Ascending aorta (tissue), 2 donors: ENCODE measurements at regions not wholly inside any gene's neighbourhood (a gene's known extent, or its start where the extent isn't known, plus 50 kb on each side); places are given as distances from the start of the nearest gene placed in this dataset.
"Not testable (repeated sequence)": the region's sequence is repeated elsewhere in the genome, so short reads cannot be mapped to it uniquely, and the experiment has no call there.

Experiments used
- DNase-seq, 2 donors: peaks; one replicate each; pipeline ENCODE4 v3.0.0-alpha.2; 2019; ENCODE audit warnings: low spot score in 2 of 2
- H3K27ac ChIP-seq, 2 donors: fragments of 200-600 bp; sonication (generic); one replicate each; pipeline ENCODE4 v1.5.1; 2016 to 2017; ENCODE audit warnings: mild to moderate bottlenecking in 1 of 2
- H3K27me3 ChIP-seq: fragments of 200-600 bp; sonication (generic); one replicate; pipeline ENCODE4 v1.5.1; 2017
- H3K36me3 ChIP-seq, 2 donors: fragments of 200-600 bp; sonication (generic); one replicate each; pipeline ENCODE4 v1.5.1; 2016
- H3K4me1 ChIP-seq, 2 donors: fragments of 200-600 bp; sonication (generic); one replicate each; pipeline ENCODE4 v1.5.1; 2016 to 2017; ENCODE audit warnings: mild to moderate bottlenecking in 1 of 2
- H3K4me3 ChIP-seq, 2 donors: fragments of 200-600 bp; sonication (generic); one replicate each; pipeline ENCODE4 v1.5.1; 2016 to 2017; ENCODE audit warnings: mild to moderate bottlenecking in 1 of 2
- H3K9me3 ChIP-seq, 2 donors: fragments of 200-600 bp; sonication (generic); one replicate each; pipeline ENCODE4 v1.5.1; 2016
- intact Hi-C: fragments of 100-400 bp; cut with DNase I; formaldehyde crosslinking; loops from one replicate; pipeline ENCODE4 v1.15.1; 2023
- TF ChIP-seq, protein P1 (sequence below), 3 experiments: fragments of 200-600 bp in 2 of 3; fragments of 450-650 bp in 1 of 3; sonication (generic) in 2 of 3; IDR thresholded peaks; one replicate each; pipeline ENCODE4 v1.5.1; 2016 to 2019; ENCODE audit warnings: antibody characterized with exemption in 3 of 3, mild to moderate bottlenecking in 1 of 3, moderate library complexity in 1 of 3

DNA sequence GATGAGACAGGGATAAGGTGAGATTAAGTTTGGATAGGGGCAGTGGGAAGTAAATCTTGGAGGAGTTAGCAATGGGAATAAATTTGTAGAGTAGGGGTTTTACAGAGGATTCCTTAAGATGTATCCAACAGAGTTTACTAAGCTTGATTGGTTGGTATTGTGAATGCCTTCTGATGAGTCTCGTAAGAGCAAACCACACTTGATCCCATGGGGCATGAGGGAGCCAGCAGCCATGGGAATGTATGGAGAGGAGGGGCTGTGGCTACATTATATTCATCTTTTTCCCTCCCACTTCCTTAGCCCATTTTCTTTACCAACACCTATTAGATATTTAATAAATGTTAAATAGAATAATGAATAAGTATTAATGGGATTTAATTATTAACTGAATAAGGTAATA is 126.6 kb upstream of the NDST3 start:
- H3K4me1 ChIP-seq: no peaks in the 10 kb centered on the region
- TF ChIP-seq, protein P1, sequence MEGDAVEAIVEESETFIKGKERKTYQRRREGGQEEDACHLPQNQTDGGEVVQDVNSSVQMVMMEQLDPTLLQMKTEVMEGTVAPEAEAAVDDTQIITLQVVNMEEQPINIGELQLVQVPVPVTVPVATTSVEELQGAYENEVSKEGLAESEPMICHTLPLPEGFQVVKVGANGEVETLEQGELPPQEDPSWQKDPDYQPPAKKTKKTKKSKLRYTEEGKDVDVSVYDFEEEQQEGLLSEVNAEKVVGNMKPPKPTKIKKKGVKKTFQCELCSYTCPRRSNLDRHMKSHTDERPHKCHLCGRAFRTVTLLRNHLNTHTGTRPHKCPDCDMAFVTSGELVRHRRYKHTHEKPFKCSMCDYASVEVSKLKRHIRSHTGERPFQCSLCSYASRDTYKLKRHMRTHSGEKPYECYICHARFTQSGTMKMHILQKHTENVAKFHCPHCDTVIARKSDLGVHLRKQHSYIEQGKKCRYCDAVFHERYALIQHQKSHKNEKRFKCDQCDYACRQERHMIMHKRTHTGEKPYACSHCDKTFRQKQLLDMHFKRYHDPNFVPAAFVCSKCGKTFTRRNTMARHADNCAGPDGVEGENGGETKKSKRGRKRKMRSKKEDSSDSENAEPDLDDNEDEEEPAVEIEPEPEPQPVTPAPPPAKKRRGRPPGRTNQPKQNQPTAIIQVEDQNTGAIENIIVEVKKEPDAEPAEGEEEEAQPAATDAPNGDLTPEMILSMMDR (IDR thresholded peaks at IDR 0.05): no peak
- H3K27ac ChIP-seq: no peak overlapping the region
- H3K9me3 ChIP-seq: no peaks in the 10 kb centered on the region
- DNase-seq: no peak
- intact Hi-C loops: no loop called here
- no peaks in the 10 kb centered on the region for H3K27me3 ChIP-seq
- H3K36me3 ChIP-seq: no peaks in the 10 kb centered on the region
- H3K4me3 ChIP-seq: no peak overlapping the region

DNA sequence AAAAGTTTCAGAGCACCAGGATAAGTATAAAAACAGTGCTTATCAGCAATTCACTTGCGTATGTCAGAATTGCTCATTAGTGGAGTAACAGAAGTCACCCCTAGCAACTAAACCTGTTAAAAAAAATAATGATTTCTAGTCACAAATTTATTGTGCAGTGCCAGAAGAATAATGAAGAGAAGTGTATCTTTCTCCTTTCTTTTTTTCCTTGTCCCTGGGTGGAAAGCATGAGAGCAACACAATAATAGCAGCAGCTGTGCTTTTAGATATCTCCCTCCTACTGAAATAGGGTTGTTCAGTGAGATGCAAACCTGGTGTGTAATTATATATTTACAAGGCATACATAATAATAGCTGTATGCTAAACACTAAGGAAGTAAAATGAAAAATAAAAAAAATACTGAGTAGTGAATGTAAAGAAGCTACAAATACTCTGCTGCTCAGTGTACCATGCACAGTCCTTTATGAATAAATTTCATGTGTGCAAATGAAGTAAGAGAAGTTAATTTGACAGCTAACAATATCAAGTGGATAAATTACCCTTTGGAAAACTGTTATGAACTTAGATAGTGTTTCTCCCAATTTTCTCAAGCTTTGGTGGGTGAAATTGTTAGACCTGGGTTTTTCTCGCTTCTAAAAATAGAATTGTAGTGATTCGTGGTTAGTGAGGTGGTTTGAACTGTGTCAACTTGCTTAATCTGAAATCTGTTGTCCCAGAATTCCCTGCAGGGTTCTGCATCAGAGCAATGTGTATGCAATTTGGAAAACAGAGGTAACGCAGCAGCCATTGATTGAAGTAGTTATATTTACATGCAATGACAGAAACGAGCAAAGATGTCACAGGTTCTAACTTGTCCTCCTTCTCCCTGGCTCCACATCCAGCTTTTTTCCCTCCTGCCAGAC is 125.7 kb upstream of the NDST3 start:
- no peak overlapping the region for H3K4me3 ChIP-seq
- intact Hi-C loops: no loop called here
- H3K4me1 ChIP-seq: no peaks in the 10 kb centered on the region

GRCh38 chr4:117916728-117917127 is 117.6 kb upstream of the NDST3 start:
- Histone ChIP-seq H3K27ac (no peak overlapping the region), H3K4me3 (no peak overlapping the region), H3K4me1 (no peaks in the 10 kb centered on the region), H3K27me3 (no peaks in the 10 kb centered on the region), H3K36me3 (no peaks in the 10 kb centered on the region), H3K9me3 (no peaks in the 10 kb centered on the region)
- TF ChIP-seq, protein P1 (IDR thresholded peaks at IDR 0.05): no peak
- DNase-seq: no peak
- intact Hi-C loops: no loop called here

More for the DNA sequence above, 125.7 kb upstream of the NDST3 start:
- TF ChIP-seq, protein P1 (IDR thresholded peaks at IDR 0.05): no peak
- Histone ChIP-seq H3K9me3 (no peaks in the 10 kb centered on the region), H3K27ac (no peak overlapping the region), H3K36me3 (no peaks in the 10 kb centered on the region), H3K27me3 (no peaks in the 10 kb centered on the region)
- DNase-seq: no peak

GRCh38 chr4:117922311-117922710 is 112.0 kb upstream of the NDST3 start:
- H3K9me3 ChIP-seq, H3K4me3 ChIP-seq, H3K4me1 ChIP-seq, intact Hi-C loops, H3K27ac ChIP-seq, DNase-seq, H3K36me3 ChIP-seq, H3K27me3 ChIP-seq: not testable (repeated sequence)

DNA sequence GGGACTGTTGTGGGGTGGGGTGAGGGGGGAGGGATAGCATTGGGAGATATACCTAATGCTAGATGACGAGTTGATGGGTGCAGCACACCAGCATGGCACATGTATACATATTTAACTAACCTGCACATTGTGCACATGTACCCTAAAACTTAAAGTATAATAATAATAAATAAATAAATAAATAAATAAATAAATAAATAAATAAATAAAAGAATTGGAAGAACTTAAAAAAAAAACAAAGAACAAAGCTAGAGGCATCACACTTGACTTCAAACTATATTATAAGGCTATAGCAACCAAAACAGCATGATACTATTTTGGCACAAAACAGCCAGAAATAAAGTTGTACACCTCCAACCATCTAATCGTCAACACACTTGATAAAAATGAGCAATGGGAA is 106.5 kb upstream of the NDST3 start:
- H3K4me1 ChIP-seq, DNase-seq, H3K4me3 ChIP-seq, H3K27ac ChIP-seq, intact Hi-C loops, H3K9me3 ChIP-seq, H3K36me3 ChIP-seq, H3K27me3 ChIP-seq: not testable (repeated sequence)

DNA sequence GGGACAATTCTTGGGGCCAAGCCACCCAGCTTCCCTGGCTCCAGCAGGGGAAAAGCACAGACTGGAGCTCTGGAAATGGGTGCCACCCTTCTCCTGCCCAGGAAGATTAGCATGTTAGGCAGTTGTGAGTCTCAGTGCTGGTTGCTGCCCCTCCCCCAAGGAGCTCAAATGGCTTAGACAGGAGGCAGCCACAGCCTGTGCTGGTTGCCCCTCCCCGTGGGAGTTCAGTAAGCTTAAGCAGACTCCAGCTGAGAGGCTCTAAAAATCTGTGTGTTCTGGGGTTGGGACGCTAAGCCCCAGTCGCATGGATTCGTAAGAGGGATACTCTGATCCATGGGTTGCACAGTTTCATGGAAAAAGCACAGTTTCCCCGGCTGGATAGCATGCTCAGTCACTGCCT is 92.7 kb upstream of the NDST3 start:
- intact Hi-C loops: no loop called here
- no peak for DNase-seq

More for the DNA sequence above, 92.7 kb upstream of the NDST3 start:
- Histone ChIP-seq H3K4me3 (no peak overlapping the region), H3K27me3 (no peaks in the 10 kb centered on the region), H3K4me1 (no peaks in the 10 kb centered on the region), H3K27ac (no peak overlapping the region), H3K9me3 (no peaks in the 10 kb centered on the region), H3K36me3 (no peaks in the 10 kb centered on the region)
- TF ChIP-seq, protein P1 (IDR thresholded peaks at IDR 0.05): no peak
